GM12892 (cell line): ENCODE measurements at regions not wholly inside any gene's neighbourhood (a gene's known extent, or its start where the extent isn't known, plus 50 kb on each side); places are given as distances from the start of the nearest gene placed in this dataset.

ENCODE experiments used
- POLR2A ChIP-seq: IDR thresholded peaks from 2 replicates; pipeline ENCODE4 v1.6.1; 2011; ENCODE audit warnings: low read depth, low read length, control low read depth
- POLR2AphosphoS5 ChIP-seq: IDR thresholded peaks from 2 replicates; pipeline ENCODE4 v1.6.1; 2011; ENCODE audit warnings: low read depth, low read length, control low read depth

DNA sequence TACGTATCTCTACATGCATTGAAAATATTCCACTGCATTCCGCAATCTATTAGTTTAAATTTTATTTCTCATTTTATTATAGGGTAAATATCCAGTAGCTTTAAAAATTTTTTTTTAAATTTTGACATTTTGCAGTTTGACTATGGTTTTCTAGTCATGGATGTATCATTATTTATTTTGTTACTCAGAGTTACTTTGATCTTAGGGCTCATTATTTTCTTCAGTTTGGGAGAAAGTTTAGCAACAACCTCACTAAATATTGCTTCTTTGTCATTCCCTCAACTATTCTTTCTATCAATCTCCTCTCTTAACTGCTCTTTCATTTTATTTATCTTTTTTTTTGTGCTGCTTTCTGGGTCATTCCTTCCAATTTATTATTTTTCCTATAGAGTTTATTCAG, 100.5 kb upstream of the SLCO6A1 start:
- no peak for TF ChIP-seq POLR2AphosphoS5
- TF ChIP-seq POLR2A, result no peak
